BJ (cell line): ENCODE measurements at regions not wholly inside any gene's neighbourhood (a gene's known extent, or its start where the extent isn't known, plus 50 kb on each side); places are given as distances from the start of the nearest gene placed in this dataset.

ENCODE experiments used
- CTCF ChIA-PET: fragments of 350-600 bp; formaldehyde crosslinking; extraction: SDS; loops from one replicate; lab custom pipeline; 2021; ENCODE audit warnings: antibody characterized with exemption, inconsistent platforms; lab: Yijun Ruan, JAX
- POLR2A ChIA-PET: fragments of 300-600 bp; sonication (Branson Sonifier 250); formaldehyde crosslinking; extraction: SDS; loops from one replicate; lab custom pipeline; 2021; ENCODE audit warnings: antibody characterized with exemption; lab: Charles Lee
- DNase-seq: peaks from one replicate; pipeline ENCODE4 v3.0.0-alpha.2; 2011; ENCODE audit warnings: low read depth
- H3K27me3 ChIP-seq: 2 replicates; pipeline ENCODE4 v1.6.0; 2011; ENCODE audit warnings: low read length; ENCODE audit not compliant: control insufficient read depth, insufficient read depth
- H3K36me3 ChIP-seq: 2 replicates; pipeline ENCODE4 v1.5.1; 2011; ENCODE audit warnings: low read length; ENCODE audit not compliant: control insufficient read depth, insufficient read depth
- H3K4me3 ChIP-seq: 2 replicates; pipeline ENCODE4 v1.5.1; 2011; ENCODE audit warnings: low read depth, mild to moderate bottlenecking, control low read depth, low read length
- CTCF ChIP-seq: IDR thresholded peaks from 2 replicates; pipeline ENCODE4 v1.5.1; 2011; ENCODE audit warnings: low read depth, mild to moderate bottlenecking, control low read depth, inconsistent platforms, low read length, moderate library complexity; ENCODE audit not compliant: insufficient read depth

- TF ChIP-seq CTCF: no peak
- H3K4me3 ChIP-seq: no peak overlapping the region
- POLR2A ChIA-PET: no interaction called here
- CTCF ChIA-PET: no interaction called here
- no peaks in the 10 kb centered on the region for H3K27me3 ChIP-seq
- no peaks in the 10 kb centered on the region for H3K36me3 ChIP-seq
- no peak for DNase-seq
Measured at GRCh38 chr9:75653335-75653734, 237.1 kb upstream of the PCSK5 start.

GRCh38 chr9:75653750-75654149, 236.7 kb upstream of the PCSK5 start:
- ChIA-PET POLR2A (no interaction called here), CTCF (interaction anchor here (1.0 kb wide), 1 partner anchor 12 kb away, joined by 4 read pairs; no protein-coding TSS in a partner anchor)

GRCh38 chr9:75657015-75657414, 233.5 kb upstream of the PCSK5 start:
- Histone ChIP-seq H3K4me3 (no peak overlapping the region), H3K27me3 (no peaks in the 10 kb centered on the region), H3K36me3 (no peaks in the 10 kb centered on the region)
- no peak for TF ChIP-seq CTCF
- CTCF ChIA-PET: no interaction called here
- DNase-seq: no peak
- POLR2A ChIA-PET: no interaction called here

More at GRCh38 chr9:75653750-75654149, 236.7 kb upstream of the PCSK5 start:
- no peak for TF ChIP-seq CTCF
- DNase-seq: no peak
- Histone ChIP-seq H3K27me3 (no peaks in the 10 kb centered on the region), H3K36me3 (no peaks in the 10 kb centered on the region), H3K4me3 (no peak overlapping the region)

- no peaks in the 10 kb centered on the region for H3K27me3 ChIP-seq
- no peaks in the 10 kb centered on the region for H3K36me3 ChIP-seq
- TF ChIP-seq CTCF: no peak
- ChIA-PET CTCF (no interaction called here), POLR2A (no interaction called here)
- no peak overlapping the region for H3K4me3 ChIP-seq
- no peak for DNase-seq
Measured at GRCh38 chr9:75658301-75658905, 232.1 kb upstream of the PCSK5 start.

DNA sequence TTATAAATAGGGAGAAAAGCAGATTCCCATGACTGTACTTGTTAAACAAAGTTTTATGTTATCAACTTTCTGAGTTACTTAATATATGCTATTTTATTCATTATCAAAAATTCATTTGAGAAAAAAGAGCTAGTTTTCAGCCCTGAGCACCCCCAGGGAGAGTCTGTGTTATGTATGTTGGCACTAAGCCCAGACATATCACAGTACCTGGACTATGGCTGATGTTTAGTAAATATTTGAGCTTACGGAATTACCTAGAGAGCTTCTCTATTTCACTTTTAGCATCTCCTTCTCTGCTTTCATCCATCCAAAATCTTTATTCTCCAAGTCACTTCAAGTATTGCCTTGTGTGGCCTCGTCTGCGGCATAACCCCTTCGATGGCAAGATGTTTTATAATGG, 225.9 kb upstream of the PCSK5 start:
- POLR2A ChIA-PET: no interaction called here
- H3K36me3 ChIP-seq: no peaks in the 10 kb centered on the region
- CTCF ChIA-PET: no interaction called here
- DNase-seq: no peak
- TF ChIP-seq CTCF: no peak
- no peaks in the 10 kb centered on the region for H3K27me3 ChIP-seq
- no peak overlapping the region for H3K4me3 ChIP-seq
